ENCODE measurements at regions not wholly inside any gene's neighbourhood (a gene's known extent, or its start where the extent isn't known, plus 50 kb on each side); places are given as distances from the start of the nearest gene placed in this dataset.

DNA sequence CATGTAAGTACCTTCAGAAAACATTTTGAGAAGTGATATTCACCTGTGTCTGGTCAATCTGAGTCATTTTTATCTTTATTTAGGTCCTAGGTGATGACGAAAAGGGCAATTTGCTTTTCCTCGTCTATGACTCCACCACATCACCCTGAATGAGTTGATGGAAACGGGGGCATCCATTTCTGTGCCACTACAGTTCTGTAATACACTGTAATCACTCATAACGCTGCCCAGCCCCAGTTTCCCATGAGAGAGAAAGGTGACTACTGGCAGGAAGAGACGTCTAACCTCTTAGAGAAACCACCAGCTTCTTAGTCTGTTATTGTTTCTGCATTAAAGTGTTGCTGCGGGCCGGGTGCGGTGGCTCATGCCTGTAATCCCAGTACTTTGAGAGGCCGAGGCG is 205.3 kb upstream of the MKLN1 start:
- ATAC-seq (ENCODE audit: poor library complexity), result no peak
- H3K4me3 Mint-ChIP-seq, result no peak overlapping the region
- no peak overlapping the region for H3K27ac Mint-ChIP-seq

DNA sequence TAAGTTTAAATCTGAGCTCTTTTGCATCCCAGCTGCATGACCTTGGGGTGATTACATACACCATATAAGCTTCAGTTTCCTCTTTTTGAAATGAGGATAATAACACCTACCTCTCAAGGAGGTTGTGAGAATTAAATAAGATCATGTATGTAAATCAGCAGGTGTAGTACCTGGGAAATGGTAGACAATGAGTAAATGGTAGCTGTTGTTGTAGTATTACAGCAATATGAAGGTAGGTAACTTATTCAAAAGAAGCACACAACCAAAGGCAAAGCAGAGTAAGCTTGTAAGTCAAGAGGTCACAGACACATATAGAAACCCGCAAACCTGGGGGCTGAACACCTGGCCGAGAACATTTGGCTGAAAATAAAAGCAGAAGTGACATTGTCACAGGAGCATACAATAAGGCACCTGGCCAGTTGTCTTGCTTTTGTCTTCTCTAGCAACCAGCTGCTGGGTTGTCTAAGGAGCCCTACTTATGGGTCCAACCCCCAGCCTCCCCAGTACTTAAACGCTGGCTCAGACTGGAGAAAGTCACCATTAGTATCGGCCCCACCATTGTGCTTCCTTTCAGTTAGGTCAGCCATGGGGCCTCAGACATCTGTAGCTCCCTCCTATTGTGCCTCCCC is 203.6 kb upstream of the MKLN1 start:
- POLR2A ChIA-PET, result no interaction called here
- no peak for ATAC-seq (ENCODE audit: poor library complexity)
- no peaks in the 10 kb centered on the region for H3K4me1 Mint-ChIP-seq (ENCODE audit: low read depth)

More for the DNA sequence above, 205.3 kb upstream of the MKLN1 start:
- H3K4me1 Mint-ChIP-seq (ENCODE audit: low read depth), result no peaks in the 10 kb centered on the region
- Histone ChIP-seq H3K27me3 (ENCODE audit: control insufficient read depth in 1 of 2, insufficient read depth in 2 of 2, low read length in 2 of 2) (no peaks in the 10 kb centered on the region), H3K27ac (ENCODE audit: low read depth in 1 of 2, low read length in 2 of 2) (no peak overlapping the region), H3K4me3 (ENCODE audit: low read length) (no peak overlapping the region), H3K4me1 (ENCODE audit: insufficient read depth, low read length) (no peaks in the 10 kb centered on the region), H3K36me3 (ENCODE audit: insufficient read depth, low read length) (no peaks in the 10 kb centered on the region), H3K9me3 (ENCODE audit: control insufficient read depth in 1 of 2, insufficient read depth in 1 of 2, low read length in 2 of 2) (peaks cover 5 to 12% of the 10 kb centered on the region in 2 experiments)
- no peaks in the 10 kb centered on the region for H3K9me3 Mint-ChIP-seq
- ChIA-PET CTCF (interaction anchor here (0.6 to 0.8 kb wide), 4 partner anchors 9 to 332 kb away, joined by 3 read pairs; no protein-coding TSS in a partner anchor), POLR2A (no interaction called here)
- intact Hi-C loops (cut with DNase I, micrococcal nuclease), result no loop called here
- no peak for DNase-seq
- TF ChIP-seq, protein P1, sequence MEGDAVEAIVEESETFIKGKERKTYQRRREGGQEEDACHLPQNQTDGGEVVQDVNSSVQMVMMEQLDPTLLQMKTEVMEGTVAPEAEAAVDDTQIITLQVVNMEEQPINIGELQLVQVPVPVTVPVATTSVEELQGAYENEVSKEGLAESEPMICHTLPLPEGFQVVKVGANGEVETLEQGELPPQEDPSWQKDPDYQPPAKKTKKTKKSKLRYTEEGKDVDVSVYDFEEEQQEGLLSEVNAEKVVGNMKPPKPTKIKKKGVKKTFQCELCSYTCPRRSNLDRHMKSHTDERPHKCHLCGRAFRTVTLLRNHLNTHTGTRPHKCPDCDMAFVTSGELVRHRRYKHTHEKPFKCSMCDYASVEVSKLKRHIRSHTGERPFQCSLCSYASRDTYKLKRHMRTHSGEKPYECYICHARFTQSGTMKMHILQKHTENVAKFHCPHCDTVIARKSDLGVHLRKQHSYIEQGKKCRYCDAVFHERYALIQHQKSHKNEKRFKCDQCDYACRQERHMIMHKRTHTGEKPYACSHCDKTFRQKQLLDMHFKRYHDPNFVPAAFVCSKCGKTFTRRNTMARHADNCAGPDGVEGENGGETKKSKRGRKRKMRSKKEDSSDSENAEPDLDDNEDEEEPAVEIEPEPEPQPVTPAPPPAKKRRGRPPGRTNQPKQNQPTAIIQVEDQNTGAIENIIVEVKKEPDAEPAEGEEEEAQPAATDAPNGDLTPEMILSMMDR (IDR thresholded peaks at IDR 0.05), result no peak
- H3K27me3 Mint-ChIP-seq, result no peaks in the 10 kb centered on the region
- no peaks in the 10 kb centered on the region for H3K36me3 Mint-ChIP-seq (ENCODE audit: low read depth)

DNA sequence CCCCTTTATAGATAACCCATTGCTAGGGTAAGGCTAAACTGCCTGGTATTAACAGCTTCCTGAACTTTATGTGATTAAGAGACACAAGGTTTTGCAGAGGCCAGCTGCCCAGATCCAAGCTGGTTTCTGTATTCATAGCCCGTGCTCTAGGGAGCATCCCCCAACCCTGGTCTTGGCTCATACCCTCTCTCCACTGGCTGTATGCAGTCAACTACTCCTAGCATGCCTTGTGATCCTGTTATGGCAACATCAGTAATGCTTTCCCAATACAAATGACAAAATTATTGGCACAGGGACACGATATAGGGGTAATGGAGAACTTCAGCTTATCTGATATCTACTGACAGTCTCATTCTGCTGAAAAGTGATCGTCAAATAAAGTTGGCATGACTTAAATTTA is 202.8 kb upstream of the MKLN1 start:
- H3K27ac Mint-ChIP-seq, result no peak overlapping the region
- Histone ChIP-seq H3K4me3 (ENCODE audit: low read length) (no peak overlapping the region), H3K9me3 (ENCODE audit: control insufficient read depth in 1 of 2, insufficient read depth in 1 of 2, low read length in 2 of 2) (peaks cover 0 to 2% of the 10 kb centered on the region in 2 experiments), H3K36me3 (ENCODE audit: insufficient read depth, low read length) (no peaks in the 10 kb centered on the region), H3K4me1 (ENCODE audit: insufficient read depth, low read length) (no peaks in the 10 kb centered on the region), H3K27me3 (ENCODE audit: control insufficient read depth in 1 of 2, insufficient read depth in 2 of 2, low read length in 2 of 2) (no peaks in the 10 kb centered on the region), H3K27ac (ENCODE audit: low read depth in 1 of 2, low read length in 2 of 2) (no peak overlapping the region)
- no peaks in the 10 kb centered on the region for H3K9me3 Mint-ChIP-seq
- no peaks in the 10 kb centered on the region for H3K27me3 Mint-ChIP-seq
- DNase-seq (no peak), ATAC-seq (ENCODE audit: poor library complexity) (no peak)
- ChIA-PET POLR2A (no interaction called here), CTCF (interaction anchor here (1.4 to 1.6 kb wide), 2 partner anchors 12 to 178 kb away, joined by 3 read pairs; no protein-coding TSS in a partner anchor)
- TF ChIP-seq, protein P1 (IDR thresholded peaks at IDR 0.05), result no peak
- no peak overlapping the region for H3K4me3 Mint-ChIP-seq
- intact Hi-C loops (cut with DNase I, micrococcal nuclease), result no loop called here
- H3K36me3 Mint-ChIP-seq (ENCODE audit: low read depth), result no peaks in the 10 kb centered on the region
- no peaks in the 10 kb centered on the region for H3K4me1 Mint-ChIP-seq (ENCODE audit: low read depth)

More for the DNA sequence above, 203.6 kb upstream of the MKLN1 start:
- no peaks in the 10 kb centered on the region for H3K27me3 ChIP-seq (ENCODE audit: control insufficient read depth in 1 of 2, insufficient read depth in 2 of 2, low read length in 2 of 2)
- Mint-ChIP-seq H3K9me3 (no peaks in the 10 kb centered on the region), H3K4me3 (no peak overlapping the region), H3K27me3 (no peaks in the 10 kb centered on the region), H3K36me3 (ENCODE audit: low read depth) (no peaks in the 10 kb centered on the region), H3K27ac (no peak overlapping the region)
- H3K4me3 ChIP-seq (ENCODE audit: low read length), result no peak overlapping the region
- H3K36me3 ChIP-seq (ENCODE audit: insufficient read depth, low read length), result no peaks in the 10 kb centered on the region
- CTCF ChIA-PET, result interaction anchor here (1.4 to 1.6 kb wide), 2 partner anchors 13 to 179 kb away, joined by 3 read pairs; no protein-coding TSS in a partner anchor
- intact Hi-C loops (cut with DNase I, micrococcal nuclease), result no loop called here
- no peak overlapping the region for H3K27ac ChIP-seq (ENCODE audit: low read depth in 1 of 2, low read length in 2 of 2)
- peak in 1 of 14 experiments; percentile 16 for DNase-seq
- H3K4me1 ChIP-seq (ENCODE audit: insufficient read depth, low read length), result no peaks in the 10 kb centered on the region
- peaks cover 5 to 10% of the 10 kb centered on the region in 2 experiments for H3K9me3 ChIP-seq (ENCODE audit: control insufficient read depth in 1 of 2, insufficient read depth in 1 of 2, low read length in 2 of 2)
- TF ChIP-seq, protein P1 (IDR thresholded peaks at IDR 0.05), result no peak
